Neural progenitor cell (in vitro differentiated cells): ENCODE measurements at regions not wholly inside any gene's neighbourhood (a gene's known extent, or its start where the extent isn't known, plus 50 kb on each side); places are given as distances from the start of the nearest gene placed in this dataset.

Source experiments
- DNase-seq: peaks from one replicate; pipeline ENCODE4 v3.0.0-alpha.2; 2016; ENCODE audit warnings: low spot score
- H2AFZ ChIP-seq: fragments of 200-600 bp; sonication (generic); replicated peaks from 2 replicates; pipeline ENCODE4 v1.6.1; 2016; ENCODE audit warnings: antibody characterized with exemption
- H3F3A ChIP-seq: fragments of 200-600 bp; sonication (generic); 2 replicates; pipeline ENCODE4 v1.6.1; 2016; ENCODE audit warnings: antibody characterized with exemption, low read depth
- H3K27ac ChIP-seq: fragments of 200-600 bp; sonication (generic); 2 replicates; pipeline ENCODE4 v1.5.1; 2016; ENCODE audit warnings: mild to moderate bottlenecking
- H3K27me3 ChIP-seq: fragments of 200-600 bp; sonication (generic); 2 replicates; pipeline ENCODE4 v1.6.1; 2016; ENCODE audit warnings: mild to moderate bottlenecking, moderate library complexity
- H3K36me3 ChIP-seq: fragments of 200-600 bp; sonication (generic); 2 replicates; pipeline ENCODE4 v1.5.1; 2016
- H3K4me1 ChIP-seq: fragments of 200-600 bp; sonication (generic); 2 replicates; pipeline ENCODE4 v1.6.1; 2016; ENCODE audit warnings: mixed run types
- H3K4me2 ChIP-seq: fragments of 200-600 bp; sonication (generic); 2 replicates; pipeline ENCODE4 v1.6.1; 2016
- H3K4me3 ChIP-seq: fragments of 200-600 bp; sonication (generic); 2 replicates; pipeline ENCODE4 v1.5.1; 2016
- H3K79me2 ChIP-seq: fragments of 200-600 bp; sonication (generic); 2 replicates; pipeline ENCODE4 v1.6.1; 2016; ENCODE audit warnings: low read depth
- H3K9ac ChIP-seq: fragments of 200-600 bp; sonication (generic); 2 replicates; pipeline ENCODE4 v1.6.1; 2016
- H3K9me3 ChIP-seq: fragments of 200-600 bp; sonication (generic); 2 replicates; pipeline ENCODE4 v1.5.1; 2016; ENCODE audit warnings: low read depth
- H4K20me1 ChIP-seq: fragments of 200-600 bp; sonication (generic); 2 replicates; pipeline ENCODE4 v1.6.1; 2016; ENCODE audit warnings: low read depth
- H3K27ac Mint-ChIP-seq: 3 replicates; pipeline ENCODE4 v1.8.0; 2021; ENCODE audit warnings: mixed read lengths
- H3K27me3 Mint-ChIP-seq: 2 replicates; pipeline ENCODE4 v1.8.0; 2022; ENCODE audit warnings: low read depth, mild to moderate bottlenecking, inconsistent platforms, moderate library complexity, mixed read lengths; ENCODE audit not compliant: insufficient read depth
- H3K36me3 Mint-ChIP-seq: 3 replicates; pipeline ENCODE4 v1.8.0; 2021; ENCODE audit warnings: mixed read lengths
- H3K4me1 Mint-ChIP-seq: 3 replicates; pipeline ENCODE4 v1.8.0; 2021; ENCODE audit warnings: mixed read lengths
- H3K4me3 Mint-ChIP-seq: 3 replicates; pipeline ENCODE4 v1.8.0; 2021; ENCODE audit warnings: mild to moderate bottlenecking, moderate library complexity, mixed read lengths
- H3K9me3 Mint-ChIP-seq: 3 replicates; pipeline ENCODE4 v1.8.0; 2020; ENCODE audit warnings: mixed read lengths
- EZH2 ChIP-seq: fragments of 200-600 bp; sonication (generic); IDR thresholded peaks from 2 replicates; pipeline ENCODE4 v1.6.1; 2017; ENCODE audit warnings: antibody characterized with exemption, mild to moderate bottlenecking, moderate library complexity
- EZH2phosphoT487 ChIP-seq: fragments of 200-600 bp; sonication (generic); IDR thresholded peaks from 2 replicates; pipeline ENCODE4 v1.6.1; 2017; ENCODE audit warnings: antibody characterized with exemption
- TF ChIP-seq, protein P1 (sequence below): fragments of 200-600 bp; sonication (generic); IDR thresholded peaks from 2 replicates; pipeline ENCODE4 v1.5.1; 2017; ENCODE audit warnings: antibody characterized with exemption, mild to moderate bottlenecking

DNA sequence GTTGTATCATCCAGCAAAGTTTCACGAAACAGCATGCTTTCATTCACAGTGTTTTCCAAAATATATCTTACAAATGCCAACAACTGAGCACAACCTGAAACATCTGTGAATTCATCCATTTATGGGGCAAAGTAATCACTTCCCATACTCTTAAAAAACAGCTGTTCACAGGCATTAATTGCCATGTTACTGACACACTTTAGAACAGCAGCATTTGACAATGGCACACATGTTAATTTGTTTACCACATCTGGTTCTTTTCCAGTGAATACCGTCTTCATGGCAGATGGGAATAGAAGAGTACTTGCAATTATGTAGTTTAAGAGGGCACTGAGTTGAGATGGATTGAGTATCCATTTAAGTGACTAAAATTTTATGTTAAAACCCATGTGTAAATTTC lies 347.4 kb upstream of the LRP1B start:
- Histone ChIP-seq H3K79me2 (no peaks in the 10 kb centered on the region), H4K20me1 (no peaks in the 10 kb centered on the region), H3K9me3 (no peaks in the 10 kb centered on the region), H3K9ac (no peak overlapping the region), H3K4me3 (no peak overlapping the region), H2AFZ (no peak overlapping the region), H3K36me3 (no peaks in the 10 kb centered on the region), H3K27ac (no peak overlapping the region), H3F3A (no peaks in the 10 kb centered on the region), H3K4me2 (no peak overlapping the region), H3K27me3 (no peaks in the 10 kb centered on the region), H3K4me1 (no peaks in the 10 kb centered on the region)
- no peak overlapping the region for H3K4me3 Mint-ChIP-seq
- no peaks in the 10 kb centered on the region for H3K36me3 Mint-ChIP-seq
- no peaks in the 10 kb centered on the region for H3K27me3 Mint-ChIP-seq
- H3K9me3 Mint-ChIP-seq, result no peaks in the 10 kb centered on the region
- H3K4me1 Mint-ChIP-seq, result no peaks in the 10 kb centered on the region
- no peak overlapping the region for H3K27ac Mint-ChIP-seq
- DNase-seq, result no peak
- TF ChIP-seq, protein P1, sequence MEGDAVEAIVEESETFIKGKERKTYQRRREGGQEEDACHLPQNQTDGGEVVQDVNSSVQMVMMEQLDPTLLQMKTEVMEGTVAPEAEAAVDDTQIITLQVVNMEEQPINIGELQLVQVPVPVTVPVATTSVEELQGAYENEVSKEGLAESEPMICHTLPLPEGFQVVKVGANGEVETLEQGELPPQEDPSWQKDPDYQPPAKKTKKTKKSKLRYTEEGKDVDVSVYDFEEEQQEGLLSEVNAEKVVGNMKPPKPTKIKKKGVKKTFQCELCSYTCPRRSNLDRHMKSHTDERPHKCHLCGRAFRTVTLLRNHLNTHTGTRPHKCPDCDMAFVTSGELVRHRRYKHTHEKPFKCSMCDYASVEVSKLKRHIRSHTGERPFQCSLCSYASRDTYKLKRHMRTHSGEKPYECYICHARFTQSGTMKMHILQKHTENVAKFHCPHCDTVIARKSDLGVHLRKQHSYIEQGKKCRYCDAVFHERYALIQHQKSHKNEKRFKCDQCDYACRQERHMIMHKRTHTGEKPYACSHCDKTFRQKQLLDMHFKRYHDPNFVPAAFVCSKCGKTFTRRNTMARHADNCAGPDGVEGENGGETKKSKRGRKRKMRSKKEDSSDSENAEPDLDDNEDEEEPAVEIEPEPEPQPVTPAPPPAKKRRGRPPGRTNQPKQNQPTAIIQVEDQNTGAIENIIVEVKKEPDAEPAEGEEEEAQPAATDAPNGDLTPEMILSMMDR, result no peak
- TF ChIP-seq EZH2phosphoT487 (no peak), EZH2 (no peak)

DNA sequence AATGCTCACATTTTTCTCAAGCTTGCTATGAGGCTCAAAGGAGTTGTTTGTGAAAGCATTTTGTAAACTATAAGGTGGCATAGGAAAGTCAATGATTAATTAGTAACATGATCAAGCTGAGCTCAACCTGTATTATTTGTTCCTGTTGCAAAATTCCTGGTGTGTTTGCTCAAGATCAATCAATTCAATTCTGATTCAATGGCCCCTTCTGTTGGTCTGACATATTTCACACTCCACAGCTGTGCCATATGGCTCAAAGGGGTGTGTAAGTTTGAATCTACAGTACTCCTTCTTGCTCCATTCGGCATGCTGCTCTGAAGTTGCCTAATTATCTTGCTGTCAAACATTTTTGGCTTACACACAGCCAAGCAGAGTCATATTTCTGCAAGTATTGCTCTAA lies 341.6 kb upstream of the LRP1B start:
- no peaks in the 10 kb centered on the region for H3K9me3 ChIP-seq
- no peak overlapping the region for H3K9ac ChIP-seq
- H3K27me3 ChIP-seq, result no peaks in the 10 kb centered on the region
- Mint-ChIP-seq H3K36me3 (no peaks in the 10 kb centered on the region), H3K4me3 (no peak overlapping the region), H3K9me3 (no peaks in the 10 kb centered on the region), H3K27ac (no peak overlapping the region), H3K27me3 (no peaks in the 10 kb centered on the region), H3K4me1 (no peaks in the 10 kb centered on the region)
- no peak overlapping the region for H3K4me3 ChIP-seq
- no peak overlapping the region for H3K27ac ChIP-seq
- H3K79me2 ChIP-seq, result no peaks in the 10 kb centered on the region
- no peak overlapping the region for H2AFZ ChIP-seq
- no peak overlapping the region for H3K4me2 ChIP-seq
- H3F3A ChIP-seq, result no peaks in the 10 kb centered on the region
- no peak for DNase-seq
- H3K4me1 ChIP-seq, result no peaks in the 10 kb centered on the region
- no peaks in the 10 kb centered on the region for H3K36me3 ChIP-seq
- TF ChIP-seq EZH2 (no peak), EZH2phosphoT487 (no peak)
- no peaks in the 10 kb centered on the region for H4K20me1 ChIP-seq

- H3K4me1 ChIP-seq, result no peaks in the 10 kb centered on the region
- DNase-seq, result no peak
- no peak overlapping the region for H2AFZ ChIP-seq
- Mint-ChIP-seq H3K9me3 (no peaks in the 10 kb centered on the region), H3K27me3 (no peaks in the 10 kb centered on the region), H3K4me1 (no peaks in the 10 kb centered on the region), H3K36me3 (no peaks in the 10 kb centered on the region), H3K4me3 (no peak overlapping the region), H3K27ac (no peak overlapping the region)
- H4K20me1 ChIP-seq, result no peaks in the 10 kb centered on the region
- no peaks in the 10 kb centered on the region for H3K79me2 ChIP-seq
- H3F3A ChIP-seq, result no peaks in the 10 kb centered on the region
- no peak overlapping the region for H3K4me2 ChIP-seq
- H3K27me3 ChIP-seq, result no peaks in the 10 kb centered on the region
- no peaks in the 10 kb centered on the region for H3K36me3 ChIP-seq
- TF ChIP-seq, protein P1, result no peak
- TF ChIP-seq EZH2phosphoT487 (no peak), EZH2 (no peak)
- no peaks in the 10 kb centered on the region for H3K9me3 ChIP-seq
- H3K4me3 ChIP-seq, result no peak overlapping the region
- H3K27ac ChIP-seq, result no peak overlapping the region
- no peak overlapping the region for H3K9ac ChIP-seq
Observed at GRCh38 chr2:142467321-142467720, 336.5 kb upstream of the LRP1B start.

DNA sequence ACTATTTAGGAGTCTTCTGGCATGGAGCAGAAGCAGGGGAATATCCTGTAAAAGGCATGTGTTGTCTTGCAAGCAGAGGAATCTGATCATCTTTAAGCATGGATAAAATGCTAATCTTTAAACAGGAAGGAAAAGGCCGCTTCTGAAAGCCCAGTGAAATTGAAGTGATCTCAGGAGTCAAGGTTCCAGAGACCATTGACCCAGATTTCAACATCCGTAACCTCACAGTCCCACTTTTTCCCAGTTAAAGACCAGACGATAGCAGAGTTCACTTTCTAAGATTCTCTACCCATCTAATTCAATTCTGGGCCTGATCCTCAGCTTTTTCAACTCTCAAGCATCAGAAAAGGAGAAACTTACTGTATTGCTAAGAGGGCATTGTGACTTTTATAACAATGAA lies 332.2 kb upstream of the LRP1B start:
- TF ChIP-seq, protein P1, result no peak
- TF ChIP-seq EZH2, result no peak
- no peak for TF ChIP-seq EZH2phosphoT487
- peaks cover 2% of the 10 kb centered on the region for H3K27me3 Mint-ChIP-seq
- Histone ChIP-seq H3K27ac (no peak overlapping the region), H3K79me2 (no peaks in the 10 kb centered on the region), H3K27me3 (no peaks in the 10 kb centered on the region), H3F3A (no peaks in the 10 kb centered on the region), H3K9me3 (no peaks in the 10 kb centered on the region), H2AFZ (no peak overlapping the region), H3K9ac (no peak overlapping the region), H3K4me3 (no peak overlapping the region), H3K4me2 (no peak overlapping the region), H4K20me1 (no peaks in the 10 kb centered on the region), H3K4me1 (no peaks in the 10 kb centered on the region), H3K36me3 (no peaks in the 10 kb centered on the region)
- no peak overlapping the region for H3K27ac Mint-ChIP-seq
- H3K4me1 Mint-ChIP-seq, result no peaks in the 10 kb centered on the region
- DNase-seq, result no peak
- H3K4me3 Mint-ChIP-seq, result no peak overlapping the region
- no peaks in the 10 kb centered on the region for H3K36me3 Mint-ChIP-seq
- H3K9me3 Mint-ChIP-seq, result no peaks in the 10 kb centered on the region
